B cell (primary cell): ENCODE measurements at regions not wholly inside any gene's neighbourhood (a gene's known extent, or its start where the extent isn't known, plus 50 kb on each side); places are given as distances from the start of the nearest gene placed in this dataset.

Experiments used
- ATAC-seq: fragments of 200-7000 bp; cut with Tn5 transposase; one replicate; pipeline ENCODE4 v1.10.0; 2021; ENCODE audit warnings: low read depth, mild to moderate bottlenecking, moderate number of reproducible peaks, moderate library complexity
- CTCF ChIA-PET: fragments of 350-600 bp; sonication (Branson Sonifier 250); formaldehyde crosslinking; loops from one replicate; lab custom pipeline; 2021; ENCODE audit warnings: antibody characterized with exemption, inconsistent platforms; lab: Charles Lee
- POLR2A ChIA-PET: fragments of 350-600 bp; sonication (Branson Sonifier 250); formaldehyde crosslinking; loops from one replicate; lab custom pipeline; 2021; ENCODE audit warnings: antibody characterized with exemption; lab: Charles Lee
- DNase-seq: peaks from one replicate; pipeline ENCODE4 v3.0.0; 2013
- H2AFZ ChIP-seq: 2 replicates; pipeline ENCODE4 v1.6.1; 2012; ENCODE audit warnings: mild to moderate bottlenecking, low read depth, low read length; ENCODE audit not compliant: insufficient read depth, poor library complexity, severe bottlenecking
- H3K27ac ChIP-seq, 2 donors: 1 replicate in 1 of 2; 2 replicates in 1 of 2; pipeline ENCODE4 v1.5.1; 2012 to 2013; ENCODE audit warnings: low read length in 2 of 2, mild to moderate bottlenecking in 2 of 2, moderate library complexity in 1 of 2
- H3K27me3 ChIP-seq, 4 experiments: fragments of 200-600 bp in 1 of 4; sonication (generic) in 1 of 4; replicated peaks in 1 of 4; 1 replicate in 2 of 4; 2 replicates in 2 of 4; pipeline versions ENCODE4 v1.6.1 to v1.7.0; 2013 to 2016; ENCODE audit warnings: low read length in 3 of 4, mild to moderate bottlenecking in 2 of 4, mixed read lengths in 1 of 4, moderate library complexity in 1 of 4; ENCODE audit not compliant: insufficient read depth in 4 of 4, control insufficient read depth in 3 of 4; ENCODE audit errors: control extremely low read depth in 1 of 4
- H3K36me3 ChIP-seq, 2 experiments: replicated peaks in 1 of 2; 1 replicate in 1 of 2; 2 replicates in 1 of 2; pipeline versions ENCODE4 v1.6.1 to v1.7.1; 2013; ENCODE audit warnings: low read length in 1 of 2; ENCODE audit not compliant: insufficient read depth in 2 of 2, control insufficient read depth in 1 of 2; ENCODE audit errors: control extremely low read depth in 1 of 2, extremely low read depth in 1 of 2
- H3K4me1 ChIP-seq, 2 donors: fragments of 200-600 bp in 1 of 2; sonication (generic) in 1 of 2; 1 replicate in 1 of 2; 2 replicates in 1 of 2; pipeline versions ENCODE4 v1.5.1 to v1.6.1; 2013 to 2017; ENCODE audit warnings: low read length in 2 of 2; ENCODE audit not compliant: control insufficient read depth in 2 of 2, insufficient read depth in 2 of 2
- H3K4me2 ChIP-seq: replicated peaks from 2 replicates; pipeline ENCODE3; 2012; ENCODE audit warnings: mild to moderate bottlenecking, low read depth, low read length; ENCODE audit not compliant: poor library complexity, severe bottlenecking
- H3K4me3 ChIP-seq, 5 experiments: fragments of 200-600 bp in 1 of 5; sonication (generic) in 1 of 5; 1 replicate in 3 of 5; 2 replicates in 2 of 5; pipeline versions ENCODE4 v1.5.1 to v1.7.0; 2011 to 2016; ENCODE audit warnings: low read length in 4 of 5, mild to moderate bottlenecking in 4 of 5, low read depth in 2 of 5, control low read depth in 1 of 5, moderate library complexity in 1 of 5; ENCODE audit not compliant: insufficient read depth in 1 of 5; ENCODE audit errors: control extremely low read depth in 1 of 5, extremely low read depth in 1 of 5
- H3K79me2 ChIP-seq: fragments of 200-600 bp; sonication (generic); one replicate; pipeline ENCODE4 v1.6.0; 2016; ENCODE audit warnings: low read length; ENCODE audit not compliant: control insufficient read depth, insufficient read depth
- H3K9ac ChIP-seq: fragments of 200-600 bp; sonication (generic); 2 replicates; pipeline ENCODE4 v1.6.1; 2017; ENCODE audit warnings: mild to moderate bottlenecking, low read length, moderate library complexity
- H3K9me3 ChIP-seq, 3 donors: one replicate each; pipeline versions ENCODE4 v1.6.1 to v1.7.1; 2013; ENCODE audit warnings: low read length in 2 of 3; ENCODE audit not compliant: control insufficient read depth in 2 of 3, insufficient read depth in 1 of 3; ENCODE audit errors: control extremely low read depth in 1 of 3
- H4K20me1 ChIP-seq: 2 replicates; pipeline ENCODE4 v1.6.0; 2012; ENCODE audit warnings: mild to moderate bottlenecking, low read length; ENCODE audit not compliant: insufficient read depth, control insufficient read depth, poor library complexity, severe bottlenecking
- H3K27ac Mint-ChIP-seq: one replicate; pipeline ENCODE4 v1.8.0; 2021; ENCODE audit warnings: mixed read lengths
- H3K27me3 Mint-ChIP-seq: one replicate; pipeline ENCODE4 v1.8.0; 2021; ENCODE audit warnings: mixed read lengths
- H3K4me1 Mint-ChIP-seq: one replicate; pipeline ENCODE4 v1.8.0; 2021; ENCODE audit warnings: mixed read lengths
- H3K4me3 Mint-ChIP-seq: one replicate; pipeline ENCODE4 v1.8.0; 2021; ENCODE audit warnings: mixed read lengths
- H3K9me3 Mint-ChIP-seq: one replicate; pipeline ENCODE4 v1.8.0; 2022; ENCODE audit warnings: mixed read lengths; ENCODE audit not compliant: insufficient read depth
- CTCF ChIP-seq: fragments of 200-600 bp; IDR thresholded peaks from one replicate; pipeline ENCODE4 v1.8.0; 2022; ENCODE audit warnings: antibody characterized with exemption, mild to moderate bottlenecking
- EZH2 ChIP-seq: IDR thresholded peaks from 2 replicates; pipeline ENCODE4 v1.6.1; 2012; ENCODE audit warnings: borderline replicate concordance, low read depth, mild to moderate bottlenecking, moderate library complexity, low read length; ENCODE audit not compliant: insufficient read depth, poor library complexity, severe bottlenecking
- WGBS: methylation state at CpG from one replicate; pipeline ENCODE4 v1.1.5; 2013; ENCODE audit warnings: missing lambda C conversion rate; ENCODE audit not compliant: insufficient coverage; 5-methylcytosine and 5-hydroxymethylcytosine counted together
- intact Hi-C: fragments of 100-400 bp; cut with micrococcal nuclease; formaldehyde crosslinking; loops from one replicate; pipeline ENCODE4 v1.10.0; 2022

GRCh38 chr18:39523281-39523680 lies 1957.7 kb upstream of the CELF4 start:
- ChIA-PET CTCF (no interaction called here), POLR2A (no interaction called here)
- no CpG with 5 or more reads among the region's 1 CpG for WGBS
- H3K4me3 ChIP-seq: no peak overlapping the region
- TF ChIP-seq CTCF: no peak
- no peak for TF ChIP-seq EZH2
- intact Hi-C loops: no loop called here
- DNase-seq (no peak), ATAC-seq (no peak)
- H3K36me3 ChIP-seq: no peaks in the 10 kb centered on the region
- no peaks in the 10 kb centered on the region for H3K27me3 ChIP-seq
- H3K4me3 Mint-ChIP-seq: no peak overlapping the region
- no peak overlapping the region for H2AFZ ChIP-seq
- no peak overlapping the region for H3K27ac Mint-ChIP-seq
- no peak overlapping the region for H3K9ac ChIP-seq
- H3K27me3 Mint-ChIP-seq: no peaks in the 10 kb centered on the region
- no peak overlapping the region for H3K27ac ChIP-seq
- peaks cover 2% of the 10 kb centered on the region for H3K9me3 Mint-ChIP-seq
- H3K4me1 Mint-ChIP-seq: no peaks in the 10 kb centered on the region
- H3K9me3 ChIP-seq: no peaks in the 10 kb centered on the region
- H3K4me1 ChIP-seq: no peaks in the 10 kb centered on the region
- H4K20me1 ChIP-seq: no peaks in the 10 kb centered on the region
- no peak overlapping the region for H3K4me2 ChIP-seq
- no peaks in the 10 kb centered on the region for H3K79me2 ChIP-seq

- Histone ChIP-seq H2AFZ (no peak overlapping the region), H3K27ac (no peak overlapping the region), H3K4me2 (no peak overlapping the region), H3K27me3 (no peaks in the 10 kb centered on the region), H3K4me3 (no peak overlapping the region), H3K79me2 (no peaks in the 10 kb centered on the region), H4K20me1 (no peaks in the 10 kb centered on the region), H3K9ac (no peak overlapping the region), H3K36me3 (no peaks in the 10 kb centered on the region), H3K9me3 (no peaks in the 10 kb centered on the region), H3K4me1 (no peaks in the 10 kb centered on the region)
- no peak for TF ChIP-seq EZH2
- TF ChIP-seq CTCF: no peak
- Mint-ChIP-seq H3K4me1 (no peaks in the 10 kb centered on the region), H3K9me3 (peaks cover 2% of the 10 kb centered on the region), H3K27ac (no peak overlapping the region), H3K4me3 (no peak overlapping the region), H3K27me3 (no peaks in the 10 kb centered on the region)
- CTCF ChIA-PET: no interaction called here
- POLR2A ChIA-PET: no interaction called here
- no peak for DNase-seq
- intact Hi-C loops: no loop called here
- ATAC-seq: no peak
These were observed 1955.6 kb upstream of the CELF4 start for GRCh38 chr18:39521164-39521563.
